GM18519 (cell line): ENCODE measurements at regions not wholly inside any gene's neighbourhood (a gene's known extent, or its start where the extent isn't known, plus 50 kb on each side); places are given as distances from the start of the nearest gene placed in this dataset.
"Not testable (repeated sequence)": the region's sequence is repeated elsewhere in the genome, so short reads cannot be mapped to it uniquely, and the experiment has no call there.

Experiments used
- ATAC-seq: cut with Tn5 transposase; IDR thresholded peaks from one replicate; pipeline ENCODE4 v1.9.1; 2021; ENCODE audit warnings: mild to moderate bottlenecking, moderate library complexity; ENCODE audit not compliant: unreplicated experiment, low FRiP score

DNA sequence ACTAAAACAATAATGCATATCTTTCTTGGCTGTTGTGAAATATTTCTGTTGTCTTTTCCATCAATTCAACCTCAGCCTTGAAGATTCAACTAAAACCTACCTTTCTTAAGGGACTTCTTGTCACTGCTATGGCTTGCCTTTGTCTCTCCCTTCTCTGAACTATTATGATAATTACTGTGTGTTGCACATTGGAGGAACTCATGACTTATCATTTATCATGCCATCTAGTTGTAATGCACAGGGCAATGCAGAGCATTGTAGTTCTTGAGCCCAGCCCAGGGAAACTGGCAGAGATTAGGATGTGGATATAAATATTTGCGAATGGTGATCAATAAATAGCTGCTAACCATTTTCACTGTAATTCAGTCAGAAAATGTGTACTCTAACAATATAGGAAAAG lies 427.1 kb upstream of the FRG2C start:
- no peak for ATAC-seq

DNA sequence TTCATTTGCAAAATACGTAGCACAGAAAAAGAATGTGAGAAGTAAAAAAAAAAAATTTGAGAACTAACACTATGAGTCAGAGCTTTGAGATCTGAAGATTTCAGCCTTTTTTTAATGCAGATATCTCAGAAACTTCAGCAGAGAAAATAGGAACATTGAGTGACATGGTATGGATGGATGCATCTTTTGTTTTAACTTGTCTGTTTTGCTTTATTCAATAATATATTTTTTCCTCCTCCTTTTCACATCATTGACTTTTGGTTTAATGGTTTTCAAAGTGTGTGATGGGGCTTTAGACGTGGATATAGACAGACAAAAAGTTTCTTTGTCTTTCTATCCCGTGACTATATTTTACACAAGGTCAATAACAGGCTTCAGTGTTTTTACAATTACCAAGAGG lies 426.7 kb upstream of the FRG2C start:
- no peak for ATAC-seq

DNA sequence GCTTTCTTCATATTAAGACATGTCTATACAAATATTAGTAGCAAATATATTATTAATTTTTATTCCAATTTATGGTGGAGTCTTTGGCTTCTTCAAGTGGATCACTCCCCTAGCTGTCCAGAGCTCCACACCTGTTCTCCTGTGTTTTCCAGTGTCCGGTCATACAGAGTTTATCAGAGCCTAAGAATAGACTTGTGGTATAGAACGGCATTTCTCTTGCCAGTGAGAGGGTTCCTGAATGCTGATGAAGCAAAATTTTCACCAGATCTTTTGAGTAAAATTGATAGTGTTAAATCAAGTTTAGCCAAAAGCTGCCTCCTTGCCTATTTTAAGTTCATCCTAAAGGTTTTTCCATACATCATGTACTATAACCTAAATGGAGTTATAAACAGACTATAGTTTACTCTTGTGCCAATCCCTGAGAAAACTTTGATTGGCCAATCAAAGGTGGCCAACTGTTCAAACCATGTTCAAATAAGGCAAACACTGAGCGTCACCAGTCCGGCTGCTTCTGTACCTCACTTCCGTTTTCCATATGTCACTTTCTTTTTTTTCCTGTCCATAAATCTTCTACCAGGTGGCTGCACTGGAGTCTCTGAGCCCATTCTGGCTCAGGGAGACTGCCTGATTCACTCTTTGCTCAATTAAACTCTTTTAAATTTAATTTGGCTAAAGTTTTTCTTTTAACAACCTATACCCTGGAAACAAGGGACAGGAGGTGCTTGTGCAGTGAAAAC lies 422.7 kb upstream of the FRG2C start:
- ATAC-seq = not testable (repeated sequence)

DNA sequence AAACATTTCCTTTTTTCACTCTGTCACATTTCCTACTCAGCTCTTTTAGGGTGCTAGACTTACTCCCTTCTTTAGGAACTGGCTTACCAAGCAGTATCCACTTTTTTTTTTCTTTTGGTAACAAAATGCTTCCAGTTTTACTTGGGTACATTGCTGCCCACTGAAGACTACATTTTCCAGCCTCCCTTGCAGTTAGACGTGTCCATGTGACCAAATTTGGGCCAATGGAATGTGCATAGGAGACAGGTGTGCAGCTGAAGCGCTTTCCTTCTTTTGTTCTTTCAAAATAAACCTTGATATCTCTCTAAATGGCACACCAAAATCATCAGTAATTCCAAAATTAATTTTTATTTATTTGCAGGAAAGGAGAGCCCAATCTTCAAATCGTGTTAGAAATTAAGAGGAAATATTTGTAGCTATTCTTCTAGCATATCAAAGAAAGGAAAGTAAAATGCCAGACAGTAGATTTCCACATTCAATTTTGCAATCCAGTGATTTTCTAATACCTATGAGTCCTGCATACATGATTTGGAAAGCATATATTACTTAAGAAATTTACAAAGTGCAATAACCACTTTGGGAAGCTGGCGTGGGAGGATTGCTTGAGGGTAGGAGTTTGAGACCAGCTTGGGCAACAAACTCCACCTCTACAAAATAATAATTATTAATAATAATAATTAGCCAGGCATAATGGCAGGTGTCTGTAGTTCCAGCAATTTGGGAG lies 422.0 kb upstream of the FRG2C start:
- ATAC-seq = no peak

DNA sequence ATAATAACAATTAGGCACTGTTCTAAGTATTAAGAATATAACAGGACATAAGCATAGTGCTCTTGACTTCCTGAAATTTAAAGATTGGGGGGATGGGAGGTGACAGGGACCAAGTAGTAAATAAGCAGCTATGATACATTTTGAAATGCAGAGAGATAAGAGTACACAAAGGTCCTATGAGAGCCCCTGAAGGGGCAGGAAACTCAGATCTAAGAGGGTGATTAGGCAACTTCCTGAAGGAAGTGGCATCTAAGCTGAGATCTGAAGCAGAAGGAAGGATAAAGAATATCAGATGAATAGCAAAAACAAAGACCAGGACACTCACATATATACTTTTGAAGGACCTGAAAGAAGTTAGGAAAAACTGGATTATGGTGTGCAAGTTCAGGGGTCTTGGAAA lies 415.2 kb upstream of the FRG2C start:
- no peak for ATAC-seq

DNA sequence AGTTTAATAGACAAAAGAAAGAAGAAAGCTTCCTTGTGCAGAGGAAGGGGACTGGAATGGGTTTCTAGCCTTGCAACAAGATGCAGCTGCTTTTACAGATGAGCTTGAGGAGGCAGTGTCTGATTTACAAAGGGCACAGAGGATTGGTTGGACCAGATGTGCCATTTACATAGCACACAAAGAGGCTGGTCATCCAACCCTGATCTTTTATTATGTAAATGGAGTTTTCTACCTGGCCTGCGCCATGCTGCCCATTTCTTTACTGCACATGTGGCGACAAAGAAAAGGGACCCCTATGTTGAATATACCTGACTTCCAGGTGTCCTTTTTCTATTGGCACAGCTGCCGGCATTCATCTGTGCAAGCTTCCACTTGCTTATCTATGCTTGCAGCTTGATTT lies 409.4 kb upstream of the FRG2C start:
- no peak for ATAC-seq

DNA sequence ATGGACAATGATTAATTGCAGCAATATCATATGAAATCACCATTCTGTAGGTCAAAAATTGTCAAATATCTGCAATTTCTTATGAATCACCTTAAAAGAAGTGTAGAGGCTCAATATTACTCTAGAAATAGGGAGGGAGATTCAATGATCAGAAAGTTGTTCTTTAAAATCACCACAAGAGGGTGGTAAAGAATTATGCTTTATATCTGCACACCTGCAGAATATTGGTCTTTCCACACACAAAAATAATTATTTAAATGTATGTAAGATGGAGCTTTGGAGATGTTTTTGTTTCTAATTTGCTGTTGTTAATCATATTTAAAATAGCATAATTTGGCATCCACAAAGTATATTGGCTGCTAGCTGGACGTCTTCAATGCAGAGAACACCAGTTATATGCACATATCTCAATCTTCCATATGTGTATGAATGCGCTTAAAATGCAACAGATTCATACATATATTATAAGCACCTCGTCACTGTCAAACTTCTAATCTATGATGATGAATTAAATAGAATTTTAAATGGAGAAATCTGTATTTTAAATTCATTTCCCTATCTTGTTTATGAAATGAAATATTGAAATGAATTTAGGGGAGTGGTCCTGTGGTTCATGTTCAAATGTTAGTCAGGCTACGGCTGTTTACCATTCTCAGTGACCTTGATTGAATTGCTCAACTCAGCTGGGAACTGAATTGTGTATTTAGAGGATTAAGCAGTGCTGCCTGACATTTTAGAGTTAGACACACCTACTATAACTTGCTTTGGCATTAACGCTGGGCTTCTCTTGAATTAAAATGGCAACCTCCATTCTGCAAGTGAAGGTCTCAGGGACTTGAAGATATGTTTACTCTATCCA lies 405.1 kb upstream of the FRG2C start:
- ATAC-seq = peak; percentile 84

DNA sequence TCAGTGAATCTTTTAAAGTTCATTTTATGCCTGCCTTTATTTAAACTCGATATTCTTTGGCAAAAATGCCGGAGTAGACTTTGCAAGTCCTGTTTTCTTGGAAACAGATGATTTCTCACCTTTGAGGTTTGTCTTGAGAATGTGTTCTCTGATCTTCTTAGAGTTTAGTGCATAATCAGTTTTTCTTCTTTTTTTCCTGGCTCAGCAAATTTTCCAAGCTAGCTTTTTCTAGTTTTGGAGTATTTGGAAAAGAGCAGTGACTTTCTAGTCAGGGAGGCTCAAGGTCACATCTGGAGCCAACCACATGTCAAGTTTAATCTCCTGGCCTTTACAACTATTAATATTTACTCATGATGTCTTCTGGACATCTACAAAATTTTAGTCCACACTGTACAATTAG lies 403.2 kb upstream of the FRG2C start:
- not testable (repeated sequence) for ATAC-seq

DNA sequence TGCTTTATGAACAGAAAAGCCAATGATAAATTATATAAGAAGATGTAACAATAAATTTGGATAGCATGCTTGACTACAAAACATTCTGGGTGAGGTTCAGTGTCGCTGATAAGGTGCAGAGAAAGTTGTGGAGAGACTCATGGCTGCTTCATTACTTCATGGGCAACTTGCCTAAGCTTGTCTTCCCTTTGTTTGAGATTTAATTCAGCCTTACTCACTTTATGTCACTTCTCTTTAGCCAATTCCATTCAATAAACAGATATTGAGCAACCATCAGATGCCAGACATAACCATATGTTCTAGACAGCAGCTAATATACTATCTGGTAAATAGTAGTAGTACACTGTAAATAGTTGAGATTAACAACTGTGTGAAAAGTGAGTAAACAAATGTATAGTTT lies 401.5 kb upstream of the FRG2C start:
- ATAC-seq = no peak

DNA sequence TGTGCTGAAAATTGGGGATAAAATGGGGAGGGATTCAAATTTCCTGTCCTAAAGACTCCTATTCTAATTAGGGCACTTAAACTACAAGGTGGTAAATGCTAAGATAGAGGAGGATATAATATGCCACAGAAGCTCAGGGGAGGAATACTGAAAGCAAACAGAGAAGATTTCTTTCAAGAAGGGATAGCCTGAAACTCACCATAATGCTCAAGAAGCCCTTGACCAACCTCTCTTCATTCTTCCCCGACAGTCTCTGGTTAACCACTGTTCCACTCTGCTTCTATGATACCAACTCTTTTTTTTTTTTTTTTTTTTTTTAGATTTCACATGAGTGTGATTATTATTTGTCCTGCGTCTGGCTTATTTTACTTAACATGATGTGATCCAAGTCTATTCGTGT lies 398.2 kb upstream of the FRG2C start:
- ATAC-seq = no peak

DNA sequence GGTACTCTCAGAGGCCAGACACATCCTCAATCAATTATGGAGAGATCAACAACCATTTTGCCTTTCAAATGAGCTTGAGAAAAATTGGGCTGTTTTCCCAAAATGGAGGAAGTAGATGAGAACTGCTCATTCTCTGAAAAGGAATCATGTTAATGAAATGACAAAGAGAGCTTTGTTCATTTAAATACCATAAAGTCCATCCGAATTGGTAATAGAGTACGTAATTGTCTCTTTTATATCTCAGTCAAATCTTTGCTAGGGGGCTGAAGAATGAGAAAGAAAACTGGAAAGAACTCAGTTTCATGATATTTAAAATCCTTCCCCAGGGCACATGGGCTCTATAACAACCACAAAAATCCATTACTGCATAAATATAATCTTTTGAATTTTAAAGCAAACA lies 395.6 kb upstream of the FRG2C start:
- not testable (repeated sequence) for ATAC-seq

DNA sequence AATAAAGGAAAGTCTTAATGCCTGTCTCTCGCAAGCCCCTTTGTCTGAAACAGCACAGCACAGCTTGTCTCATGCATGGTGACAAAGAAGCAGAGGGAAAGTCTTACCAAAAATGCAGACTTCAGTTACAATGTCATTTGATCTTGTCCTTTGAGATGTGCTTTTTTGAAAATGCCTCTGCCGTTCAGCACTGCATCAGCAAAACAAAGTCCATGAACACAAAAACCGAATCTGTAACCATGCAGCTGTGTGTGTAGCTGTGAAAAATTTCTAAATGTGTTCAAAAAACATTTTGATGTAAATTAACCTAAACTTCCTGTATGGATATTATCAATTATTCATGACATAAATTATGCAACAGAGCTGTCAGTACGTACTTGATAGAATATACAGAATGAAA lies 391.9 kb upstream of the FRG2C start:
- not testable (repeated sequence) for ATAC-seq

DNA sequence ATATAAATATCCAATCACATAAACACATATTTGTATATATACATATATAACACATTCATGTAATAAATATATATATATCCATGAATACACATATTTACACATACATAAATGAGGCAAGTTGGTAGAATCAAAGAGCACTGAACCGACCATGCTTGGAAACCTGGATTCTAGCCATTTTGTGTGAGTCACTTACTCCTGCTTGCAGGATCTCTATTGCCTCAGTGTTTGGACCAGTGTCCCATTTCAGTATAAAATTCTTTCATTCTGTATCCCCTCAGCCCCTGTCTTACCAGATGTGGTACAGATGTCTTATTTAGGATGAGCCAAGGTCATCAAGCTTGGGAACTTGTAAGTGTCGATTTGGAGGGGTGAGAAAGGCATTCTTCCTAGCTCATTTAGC lies 391.4 kb upstream of the FRG2C start:
- ATAC-seq = no peak

DNA sequence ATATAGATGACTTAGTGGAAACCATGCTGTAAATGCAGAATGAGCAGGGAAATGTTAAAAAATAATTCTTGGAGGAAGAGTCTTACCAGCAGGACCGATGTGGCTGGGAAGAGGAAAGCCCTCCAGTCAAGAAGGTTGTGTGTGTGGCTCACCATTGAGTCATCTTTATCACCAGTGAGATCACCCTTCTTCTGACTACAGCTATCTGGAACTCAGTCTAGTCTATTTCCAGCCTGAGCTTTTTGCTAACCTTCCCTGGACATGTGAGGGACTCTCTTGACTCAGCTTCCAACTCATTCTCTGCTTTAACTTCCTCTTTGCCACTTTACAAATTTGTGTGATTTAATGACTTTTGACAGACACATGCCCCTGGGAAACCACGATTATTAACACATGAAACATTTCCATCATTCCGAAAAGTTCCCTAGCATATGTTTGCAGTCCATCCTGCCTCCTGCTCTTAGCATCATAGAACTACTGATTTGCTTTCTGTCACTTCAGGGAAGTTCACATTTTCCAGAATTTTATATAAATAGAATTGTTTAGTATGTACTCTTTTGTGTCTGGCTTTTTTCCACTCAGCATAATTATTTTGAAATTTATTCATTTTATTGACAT lies 378.5 kb upstream of the FRG2C start:
- not testable (repeated sequence) for ATAC-seq

DNA sequence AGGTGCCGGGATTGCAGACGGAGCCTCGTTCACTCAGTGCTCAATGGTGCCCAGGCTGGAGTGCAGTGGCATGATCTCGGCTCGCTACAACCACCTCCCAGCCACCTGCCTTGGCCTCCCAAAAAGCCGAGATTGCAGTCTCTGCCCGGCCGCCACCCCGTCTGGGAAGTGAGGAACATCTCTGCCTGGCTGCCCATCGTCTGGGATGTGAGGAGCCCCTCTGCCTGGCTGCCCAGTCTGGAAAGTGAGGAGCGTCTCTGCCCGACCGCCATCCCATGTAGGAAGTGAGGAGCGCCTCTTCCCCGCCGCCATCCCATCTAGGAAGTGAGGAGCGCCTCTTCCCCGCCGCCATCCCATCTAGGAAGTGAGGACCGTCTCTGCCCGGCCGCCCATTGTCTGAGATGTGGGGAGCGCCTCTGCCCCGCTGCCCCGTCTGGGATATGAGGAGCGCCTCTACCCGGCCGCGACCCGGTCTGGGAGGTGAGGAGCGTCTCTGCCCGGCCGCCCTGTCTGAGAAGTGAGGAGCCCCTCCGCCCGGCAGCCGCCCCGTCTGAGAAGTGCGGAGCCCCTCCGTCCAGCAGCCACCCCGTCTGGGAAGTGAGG lies 375.1 kb upstream of the FRG2C start:
- ATAC-seq = not testable (repeated sequence)

DNA sequence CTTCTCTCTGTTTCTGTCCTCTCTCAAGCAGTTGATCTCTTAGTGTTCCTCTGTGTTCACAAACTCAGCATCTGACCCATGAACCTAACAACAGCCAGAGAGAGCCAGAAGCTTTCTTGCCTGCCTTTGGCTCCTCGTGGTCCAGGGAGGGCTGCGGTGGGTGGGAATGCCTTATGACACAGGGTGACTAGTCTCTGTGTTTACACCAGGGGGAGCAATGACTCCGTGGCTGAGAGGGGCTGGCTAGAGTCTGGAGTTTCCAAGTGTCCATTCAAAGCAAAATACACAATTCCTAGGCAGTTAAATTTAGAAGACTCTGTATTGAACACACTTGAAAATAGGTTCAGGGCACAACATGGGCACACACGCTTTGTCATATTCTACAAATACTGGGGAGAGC lies 370.0 kb upstream of the FRG2C start:
- no peak for ATAC-seq

DNA sequence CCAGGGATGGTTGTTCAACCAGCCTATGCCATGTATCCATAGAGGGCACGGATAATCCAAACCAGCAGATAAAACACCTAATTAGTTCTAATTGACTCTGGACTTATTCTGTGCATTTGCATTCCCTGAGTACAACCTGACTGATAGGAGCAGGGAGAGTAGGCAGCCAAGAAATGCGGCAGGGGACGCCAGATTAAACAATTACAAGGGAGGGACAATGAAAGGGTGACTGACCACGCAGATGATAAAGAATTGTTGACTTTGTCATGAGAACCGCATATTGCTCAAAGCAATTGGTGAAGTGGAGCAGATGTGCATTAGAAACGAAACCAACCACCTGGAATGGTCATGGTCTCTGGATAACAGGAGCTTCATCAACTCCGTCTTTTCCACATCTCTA lies 369.1 kb upstream of the FRG2C start:
- no peak for ATAC-seq

DNA sequence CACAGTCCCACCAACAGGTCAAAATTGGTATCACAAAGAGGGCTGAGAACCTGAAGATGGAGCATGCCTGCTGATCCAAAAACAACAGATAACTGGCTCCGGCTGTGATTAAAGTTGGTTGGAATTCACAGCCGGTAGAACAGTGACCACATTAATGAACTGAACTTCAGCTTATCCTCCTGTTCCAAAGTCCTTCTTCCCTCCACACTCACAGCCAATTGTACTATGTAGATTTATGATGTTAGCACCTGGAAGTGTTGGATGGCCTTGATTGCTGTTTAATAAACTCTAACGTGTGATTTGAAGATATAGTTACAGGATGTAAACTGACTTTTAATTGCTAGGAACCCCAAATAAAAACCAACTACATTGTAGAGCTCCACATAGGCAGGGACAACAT lies 367.3 kb upstream of the FRG2C start:
- no peak for ATAC-seq

DNA sequence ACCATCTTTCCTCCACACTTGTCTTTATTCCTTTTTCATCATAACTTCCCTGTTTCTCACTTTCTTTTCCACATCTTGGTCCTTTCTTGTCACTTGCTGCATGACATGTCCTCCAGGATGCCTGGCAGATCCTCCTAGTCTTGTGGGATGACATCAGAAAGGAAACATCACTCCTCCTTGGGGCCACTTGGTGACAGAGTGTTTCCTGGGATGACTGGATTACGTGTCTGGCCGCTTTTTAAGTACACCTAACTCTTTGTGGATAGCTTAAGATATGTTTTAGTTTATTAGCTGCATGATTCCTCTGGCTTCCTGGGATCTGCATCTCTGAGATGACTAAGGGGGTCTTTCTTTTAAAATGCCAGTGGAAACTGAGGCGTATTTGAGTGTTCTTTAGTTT lies 363.5 kb upstream of the FRG2C start:
- ATAC-seq = no peak

DNA sequence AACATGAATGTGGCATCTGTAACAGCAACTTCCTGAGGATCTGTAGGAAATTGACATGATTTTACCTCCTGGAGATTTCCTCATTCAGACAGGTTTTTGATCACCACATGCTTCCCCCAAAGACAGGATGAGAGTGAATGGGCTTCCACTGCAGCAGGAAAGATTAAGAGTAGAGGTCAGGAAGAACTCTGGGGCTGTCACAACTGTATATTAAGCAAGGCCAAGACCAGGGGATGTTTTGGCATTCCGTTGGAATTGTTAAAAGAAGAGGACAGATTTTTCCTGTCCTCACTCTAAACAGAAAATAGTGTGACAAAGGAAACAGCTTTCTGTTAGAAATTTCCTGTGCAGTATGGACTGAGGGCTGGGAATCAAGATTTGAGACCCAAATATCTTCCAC lies 363.1 kb upstream of the FRG2C start:
- ATAC-seq = not testable (repeated sequence)
